GM19395 (cell line): ENCODE measurements at regions not wholly inside any gene's neighbourhood (a gene's known extent, or its start where the extent isn't known, plus 50 kb on each side); places are given as distances from the start of the nearest gene placed in this dataset.
"Not testable (repeated sequence)": the region's sequence is repeated elsewhere in the genome, so short reads cannot be mapped to it uniquely, and the experiment has no call there.

Source experiments
- ATAC-seq: cut with Tn5 transposase; IDR thresholded peaks from one replicate; pipeline ENCODE4 v1.9.1; 2021; ENCODE audit warnings: mild to moderate bottlenecking, moderate library complexity; ENCODE audit not compliant: unreplicated experiment

- no peak for ATAC-seq
These were observed 933.6 kb upstream of the SLC39A10 start for GRCh38 chr2:194723446-194723845.

DNA sequence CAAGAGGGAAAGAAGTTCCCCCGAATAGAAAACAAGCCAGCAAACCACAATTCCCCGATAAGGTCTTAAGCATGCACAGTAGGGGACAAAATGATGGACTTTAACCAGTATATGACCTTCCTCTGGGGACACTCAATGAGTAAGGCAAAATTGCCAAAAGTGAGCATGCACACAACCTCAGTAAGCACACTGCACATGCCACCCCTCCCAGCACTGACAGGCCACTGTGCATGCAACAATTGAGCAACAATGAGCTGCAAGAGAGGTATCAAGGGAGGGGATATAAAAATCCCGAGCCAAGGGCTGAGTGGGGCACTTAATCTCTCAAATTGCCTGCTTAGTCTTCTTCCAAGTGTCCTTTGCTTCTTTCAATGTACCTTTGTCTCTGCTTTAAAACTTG lies 935.8 kb upstream of the SLC39A10 start:
- ATAC-seq, result no peak

DNA sequence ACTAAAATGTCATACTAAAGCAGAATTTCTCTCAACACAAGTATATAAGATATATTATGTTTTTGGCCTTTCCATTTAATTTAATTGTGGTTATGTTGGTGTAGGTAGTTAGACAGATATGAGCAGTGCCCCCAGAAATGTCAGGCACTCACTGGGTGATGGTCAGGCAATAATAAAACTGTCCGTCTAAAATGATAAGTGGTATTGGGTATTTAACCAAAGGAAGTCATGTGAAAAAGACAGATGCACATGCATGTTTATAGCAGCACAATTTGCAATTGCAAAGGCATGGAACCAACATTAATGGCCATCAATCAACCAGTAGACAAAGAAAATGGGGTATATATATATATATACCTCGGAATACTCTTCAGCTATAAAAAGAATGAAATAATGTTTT lies 936.6 kb upstream of the SLC39A10 start:
- ATAC-seq, result no peak

- ATAC-seq, result no peak
These were observed 938.1 kb upstream of the SLC39A10 start for GRCh38 chr2:194718881-194719280.

- ATAC-seq, result no peak
These were observed 942.5 kb upstream of the SLC39A10 start for GRCh38 chr2:194714541-194714940.

DNA sequence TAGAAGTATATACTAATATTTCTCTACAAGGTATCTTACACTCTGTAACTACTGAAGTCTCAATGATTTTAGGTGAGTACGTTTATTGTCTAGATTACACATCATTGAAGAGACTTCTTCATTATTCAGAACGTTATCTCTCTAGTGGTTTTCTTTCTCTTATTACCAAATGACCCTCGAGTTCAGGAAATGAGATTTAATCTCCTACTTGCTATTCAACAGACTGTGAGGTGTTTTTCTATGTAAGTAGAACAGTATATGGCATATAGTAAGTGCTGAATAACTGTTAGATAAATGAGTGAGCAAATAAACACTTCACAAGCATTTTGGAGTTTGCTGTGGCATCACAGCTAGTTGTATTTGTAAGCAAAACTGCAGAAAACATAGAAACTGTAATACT lies 947.2 kb upstream of the SLC39A10 start:
- no peak for ATAC-seq

- ATAC-seq, result no peak
These were observed 950.8 kb upstream of the SLC39A10 start for GRCh38 chr2:194706179-194706578.

GRCh38 chr2:194705398-194705797 lies 951.6 kb upstream of the SLC39A10 start:
- ATAC-seq, result peak; percentile 78

GRCh38 chr2:194700726-194701125 lies 956.3 kb upstream of the SLC39A10 start:
- no peak for ATAC-seq

DNA sequence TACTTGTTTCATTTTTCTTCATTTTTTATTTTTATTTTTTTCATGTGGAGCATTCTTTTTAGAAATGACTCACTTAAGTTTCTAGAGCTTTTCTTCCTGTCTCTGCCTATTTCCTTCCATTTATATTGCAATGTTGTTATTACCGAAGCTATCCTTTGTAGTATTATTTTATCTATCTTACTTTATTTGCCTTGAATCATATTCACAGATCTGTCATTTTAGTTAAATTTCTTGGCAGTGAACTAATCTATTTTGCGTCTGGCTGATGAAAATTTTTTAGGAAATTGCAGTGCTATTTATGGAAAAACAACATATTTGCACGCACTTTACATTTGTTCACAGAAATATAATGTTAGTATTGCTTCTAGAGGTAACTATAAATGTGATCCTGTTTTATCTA lies 956.9 kb upstream of the SLC39A10 start:
- ATAC-seq, result no peak

- ATAC-seq, result no peak
These were observed 959.0 kb upstream of the SLC39A10 start for GRCh38 chr2:194698012-194698411.

DNA sequence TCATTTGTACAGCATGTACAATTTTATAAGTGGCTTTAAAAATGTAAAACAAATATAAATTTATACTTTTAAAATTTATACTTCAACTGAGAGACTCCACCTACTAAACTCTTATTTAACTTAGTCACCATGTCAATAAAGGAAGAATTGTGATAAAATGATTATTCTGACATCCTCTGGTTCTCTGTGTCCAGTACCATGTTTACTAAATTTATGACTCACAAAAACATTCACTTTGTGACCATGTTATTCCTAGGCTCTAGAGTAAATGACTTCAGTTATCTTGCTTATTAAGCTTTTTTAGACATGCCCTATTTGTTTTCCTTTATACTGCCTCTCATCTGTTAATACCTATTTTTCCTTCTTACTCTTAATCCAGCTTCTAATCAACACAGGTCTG lies 959.6 kb upstream of the SLC39A10 start:
- ATAC-seq, result no peak

- no peak for ATAC-seq
These were observed 960.3 kb upstream of the SLC39A10 start for GRCh38 chr2:194696690-194697089.

DNA sequence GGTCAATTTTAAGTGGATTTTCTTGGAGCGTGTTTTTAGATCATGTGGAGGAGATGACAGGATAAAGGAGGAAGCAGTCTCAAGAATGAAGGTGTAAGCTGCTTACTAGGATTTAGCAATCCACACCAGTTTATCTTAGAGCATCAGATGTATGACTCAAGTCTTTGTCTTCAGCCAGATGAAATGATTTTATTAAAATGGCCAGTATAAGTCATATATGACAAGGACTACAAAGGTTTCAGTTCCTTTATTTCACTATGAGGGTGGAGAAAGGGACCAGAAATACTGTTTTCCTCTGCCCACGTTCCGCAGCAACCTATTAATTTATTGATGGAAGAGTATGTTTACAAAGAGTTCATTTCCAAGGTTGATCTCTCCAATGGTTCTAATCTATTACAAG lies 970.5 kb upstream of the SLC39A10 start:
- no peak for ATAC-seq

DNA sequence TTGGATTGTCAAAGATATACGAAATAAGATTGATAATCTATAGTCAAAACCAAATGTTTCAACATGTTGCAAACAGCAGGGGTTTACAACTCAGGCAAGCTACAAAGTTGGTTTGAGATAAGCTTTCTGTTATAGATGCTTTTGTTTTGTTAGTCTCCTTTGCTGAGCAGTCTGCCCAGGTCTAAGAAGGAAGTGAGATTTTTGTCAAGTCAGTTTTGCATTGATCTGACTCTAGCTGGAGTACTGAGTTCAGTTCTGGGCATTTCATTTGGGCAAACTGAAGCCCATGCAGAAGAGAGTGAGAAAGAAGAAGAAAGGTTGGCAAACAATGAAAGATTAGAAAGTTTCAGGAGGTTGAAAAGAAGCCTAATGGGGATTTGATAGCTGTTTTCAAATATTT lies 983.0 kb upstream of the SLC39A10 start:
- ATAC-seq, result peak; percentile 58

GRCh38 chr2:194672994-194673393 lies 984.0 kb upstream of the SLC39A10 start:
- ATAC-seq, result no peak

GRCh38 chr2:194661431-194661830 lies 995.6 kb upstream of the SLC39A10 start:
- no peak for ATAC-seq

DNA sequence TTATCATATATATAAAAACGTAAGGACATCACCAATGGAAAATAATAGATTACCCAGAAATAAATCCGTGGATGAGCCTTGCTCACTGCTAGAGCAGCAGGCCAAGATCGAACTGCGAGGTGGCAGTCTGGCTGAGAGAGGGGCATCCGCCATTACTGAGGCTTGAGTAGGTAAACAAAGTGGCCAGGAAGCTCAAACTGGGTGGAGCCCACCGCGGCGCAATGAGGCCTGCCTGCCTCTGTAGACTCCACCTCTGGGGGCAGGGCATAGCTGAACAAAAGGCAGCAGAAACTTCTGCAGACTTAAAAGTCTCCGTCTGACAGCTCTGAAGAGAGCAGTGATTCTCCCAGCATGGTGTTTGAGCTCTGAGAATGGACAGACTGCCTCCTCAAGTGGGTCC lies 1018.0 kb upstream of the SLC39A10 start:
- not testable (repeated sequence) for ATAC-seq

DNA sequence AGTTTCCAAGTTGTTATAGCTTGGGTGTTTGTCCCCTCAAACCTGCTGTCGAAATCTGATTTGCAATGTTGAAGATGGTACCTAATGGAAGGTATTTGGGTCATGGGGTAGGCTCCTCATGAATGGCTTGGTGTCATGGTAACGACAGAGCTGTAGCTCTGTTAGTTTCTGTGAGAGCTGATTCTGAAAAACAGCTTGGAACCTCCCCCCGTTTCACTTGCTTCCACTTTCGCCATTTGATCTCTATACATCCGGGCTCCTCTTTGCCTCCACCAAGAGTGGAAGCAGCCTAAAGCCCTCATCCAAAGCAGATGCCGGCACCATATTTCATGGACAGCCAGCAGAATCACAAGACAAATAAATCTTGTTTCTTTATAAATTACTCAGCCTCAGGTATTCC lies 1035.1 kb upstream of the SLC39A10 start:
- no peak for ATAC-seq

GRCh38 chr2:194619366-194619765 lies 1037.7 kb upstream of the SLC39A10 start:
- ATAC-seq, result no peak

GRCh38 chr2:194618432-194618831 lies 1038.6 kb upstream of the SLC39A10 start:
- no peak for ATAC-seq

DNA sequence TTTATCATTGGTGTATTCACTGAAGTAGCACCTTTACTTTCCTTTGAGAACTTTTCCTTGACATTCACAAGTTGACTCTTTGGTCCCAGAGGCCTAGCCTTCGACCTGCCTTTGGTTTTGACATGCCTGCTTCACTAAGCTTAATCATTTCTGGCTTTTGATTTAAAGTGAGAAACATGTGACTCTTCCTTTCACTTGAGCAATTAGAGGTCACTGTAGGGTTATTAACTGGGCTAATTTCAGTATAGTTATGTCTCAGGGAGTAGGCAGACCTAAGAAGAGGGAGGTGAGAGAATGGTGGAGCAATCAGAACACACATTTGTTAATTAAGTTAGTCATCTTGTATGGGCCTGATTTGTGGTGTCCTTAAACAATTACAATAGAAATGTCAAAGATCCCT lies 1040.7 kb upstream of the SLC39A10 start:
- ATAC-seq, result peak; percentile 75

DNA sequence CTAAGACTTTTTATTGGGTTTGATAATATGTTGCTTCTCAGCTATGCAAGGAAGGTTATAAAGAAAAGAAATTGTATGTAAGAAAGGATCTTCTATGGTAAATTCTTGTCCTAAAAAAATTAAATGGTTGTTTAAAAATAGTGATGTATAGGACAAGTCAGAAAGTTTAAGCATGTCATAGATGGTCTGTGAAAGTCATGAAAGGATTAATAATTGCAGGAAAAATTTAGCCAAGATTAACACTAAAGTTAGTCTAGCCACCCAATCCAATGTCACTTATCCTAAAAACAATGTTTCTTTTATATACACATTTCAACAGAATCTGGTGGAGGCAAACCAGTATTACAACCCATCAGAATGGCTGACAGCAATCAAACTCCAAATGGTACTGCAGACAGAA lies 1046.7 kb upstream of the SLC39A10 start:
- ATAC-seq, result no peak

- ATAC-seq, result no peak
These were observed 1053.6 kb upstream of the SLC39A10 start for GRCh38 chr2:194603429-194603828.
